ENCODE measurements at regions not wholly inside any gene's neighbourhood (a gene's known extent, or its start where the extent isn't known, plus 50 kb on each side); places are given as distances from the start of the nearest gene placed in this dataset.
"Not testable (repeated sequence)": the region's sequence is repeated elsewhere in the genome, so short reads cannot be mapped to it uniquely, and the experiment has no call there.

DNA sequence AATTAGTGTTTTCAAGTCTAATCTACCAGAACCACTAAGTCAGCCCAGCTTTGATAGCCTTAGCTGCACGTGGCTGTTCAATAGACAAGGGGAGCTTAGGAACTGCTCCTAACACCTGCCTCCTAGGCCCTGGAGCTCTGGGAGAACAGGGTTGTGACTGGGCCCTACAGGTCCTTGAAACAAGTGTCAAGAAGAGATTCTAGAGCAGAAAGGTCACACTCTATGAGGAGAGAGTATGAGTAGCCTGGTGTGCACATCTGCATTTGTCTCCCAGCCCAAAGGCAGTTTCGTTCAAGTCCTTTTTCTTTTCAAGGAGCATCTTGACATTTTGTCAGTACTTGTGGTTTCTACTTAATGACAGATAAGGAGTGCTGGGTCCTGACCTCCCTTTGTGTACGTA, 206.1 kb downstream of the PRELID2 start:
- DNase-seq (ENCODE audit: insufficient read length, low spot score) = no peak
- no peak for TF ChIP-seq POLR2A (IDR thresholded peaks at IDR 0.05; ENCODE audit: low read depth, low read length)
- FAIRE-seq = no peak

DNA sequence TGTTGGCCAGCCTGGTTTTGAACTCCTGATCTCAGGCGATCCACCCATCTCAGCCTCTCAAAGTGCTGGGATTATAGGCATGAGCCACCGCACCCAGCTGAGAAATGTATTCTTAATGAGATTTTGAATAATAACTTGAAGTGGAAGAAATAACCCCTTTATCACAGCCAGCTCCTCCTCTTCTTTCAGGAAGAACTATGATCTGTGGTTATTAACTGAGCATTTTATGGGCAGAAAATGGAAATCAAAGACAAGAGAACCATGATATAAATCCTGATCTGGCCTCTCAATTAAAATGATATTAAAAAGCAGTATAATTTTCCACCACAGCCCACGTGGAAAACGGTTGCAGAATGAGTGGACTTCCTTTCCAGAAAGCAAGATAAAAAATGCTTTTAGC, 206.6 kb downstream of the PRELID2 start:
- FAIRE-seq = no peak
- TF ChIP-seq POLR2A (IDR thresholded peaks at IDR 0.05; ENCODE audit: low read depth, low read length) = no peak
- no peak for DNase-seq (ENCODE audit: insufficient read length, low spot score)

DNA sequence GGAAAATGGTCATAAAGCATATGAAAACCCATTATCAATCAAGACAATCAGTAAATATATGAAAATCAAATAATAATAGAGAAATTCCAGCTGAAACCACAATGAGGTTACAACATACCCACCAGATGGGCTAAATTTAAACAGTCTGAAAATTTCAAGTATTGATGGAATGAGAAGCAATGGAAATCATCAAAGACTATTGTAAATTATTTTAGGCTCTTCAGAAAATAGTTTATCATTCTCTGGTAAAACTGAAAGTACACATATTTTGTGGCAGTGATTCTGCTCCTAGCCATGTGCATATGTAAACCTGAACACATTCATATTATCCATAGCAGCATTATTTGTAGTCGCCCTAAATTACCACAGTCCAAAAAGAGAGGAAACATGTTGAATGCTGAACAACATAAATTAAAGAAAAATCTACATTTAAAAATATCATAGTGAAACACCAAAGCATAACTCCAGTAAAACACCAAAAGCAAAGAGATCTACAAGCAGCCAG, 215.3 kb downstream of the PRELID2 start:
- no peak for DNase-seq (ENCODE audit: insufficient read length, low spot score)
- FAIRE-seq = no peak
- no peak for TF ChIP-seq POLR2A (IDR thresholded peaks at IDR 0.05; ENCODE audit: low read depth, low read length)

DNA sequence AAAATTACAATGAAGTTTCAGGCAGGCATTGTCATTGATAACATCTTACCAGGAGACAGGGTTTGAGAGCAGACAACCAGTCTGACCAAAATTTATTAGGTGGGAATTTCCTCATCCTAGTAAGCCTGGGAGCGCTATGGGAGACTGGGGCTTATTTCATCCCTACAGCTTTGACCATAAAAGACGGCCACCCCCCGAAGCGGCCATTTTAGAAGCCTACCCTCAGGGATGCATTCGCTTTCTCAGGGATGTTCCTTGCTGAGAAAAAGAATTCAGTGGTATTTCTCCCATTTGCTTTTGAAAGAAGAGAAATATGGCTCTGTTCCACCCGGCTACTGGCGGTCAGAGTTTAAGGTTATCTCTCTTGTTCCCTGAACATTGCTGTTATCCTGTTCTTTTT, 218.4 kb downstream of the PRELID2 start:
- FAIRE-seq; DNase-seq (ENCODE audit: insufficient read length, low spot score): not testable (repeated sequence)

DNA sequence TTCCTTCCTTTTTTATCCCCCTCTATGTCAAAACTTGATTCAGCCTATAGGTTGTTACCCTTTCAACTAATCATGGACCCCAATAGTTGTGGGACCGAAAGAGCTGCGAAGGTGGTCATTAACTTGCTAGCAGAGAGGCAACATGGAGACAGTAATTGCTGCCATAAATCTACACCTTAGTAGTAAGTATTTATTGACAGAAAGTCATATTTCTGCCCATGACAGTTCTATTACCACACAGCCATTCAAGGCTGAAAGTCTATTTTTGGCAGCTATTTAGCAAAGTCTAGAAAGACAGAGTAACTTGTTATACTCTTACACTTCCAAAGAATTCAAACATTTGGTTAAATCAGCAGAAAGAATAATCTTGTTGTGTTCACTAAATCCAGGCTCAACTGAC, 236.2 kb downstream of the PRELID2 start:
- FAIRE-seq (no peak), DNase-seq (ENCODE audit: insufficient read length, low spot score) (no peak)
- no peak for TF ChIP-seq POLR2A (IDR thresholded peaks at IDR 0.05; ENCODE audit: low read depth, low read length)

DNA sequence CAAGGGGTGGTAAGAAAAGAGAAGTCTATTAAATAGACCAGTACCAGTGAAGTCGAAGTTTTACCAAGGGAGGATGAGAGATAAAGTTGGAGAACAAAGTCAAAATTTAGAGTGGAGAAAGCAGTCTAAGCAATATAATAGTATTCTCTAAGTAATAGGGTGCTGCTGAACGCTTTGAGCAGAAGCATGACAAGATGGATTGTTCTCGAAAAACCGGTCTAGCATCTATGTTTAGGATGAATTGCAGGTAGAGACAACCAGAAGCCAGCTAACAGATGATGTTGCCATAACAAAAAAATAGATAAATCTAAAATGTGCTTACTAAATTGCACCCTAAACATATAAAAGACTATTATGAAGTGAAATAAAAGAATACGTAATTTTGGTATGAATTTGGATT, 237.0 kb downstream of the PRELID2 start:
- no peak for TF ChIP-seq POLR2A (IDR thresholded peaks at IDR 0.05; ENCODE audit: low read depth, low read length)
- FAIRE-seq (no peak), DNase-seq (ENCODE audit: insufficient read length, low spot score) (no peak)

DNA sequence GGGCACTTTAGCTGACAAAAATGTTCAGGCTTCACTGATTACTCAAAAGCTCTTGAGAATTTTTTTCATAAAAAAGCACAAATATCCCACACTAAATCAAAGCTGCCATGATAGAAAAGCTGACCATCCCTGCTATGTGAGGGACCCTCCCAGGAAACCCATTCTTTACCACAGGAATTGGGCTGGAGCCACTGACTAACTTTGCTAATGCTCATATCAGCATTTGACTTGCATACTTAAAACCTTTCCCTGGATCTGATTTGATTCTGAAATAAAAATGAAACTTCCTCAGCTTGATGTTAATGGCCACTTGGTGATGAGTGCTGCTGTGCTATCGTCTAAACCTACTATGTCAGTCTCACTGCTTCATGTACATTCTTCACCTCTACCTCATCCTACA, 243.6 kb downstream of the PRELID2 start:
- DNase-seq (ENCODE audit: insufficient read length, low spot score) (no peak), FAIRE-seq (peak; percentile 52)
- no peak for TF ChIP-seq POLR2A (IDR thresholded peaks at IDR 0.05; ENCODE audit: low read depth, low read length)

DNA sequence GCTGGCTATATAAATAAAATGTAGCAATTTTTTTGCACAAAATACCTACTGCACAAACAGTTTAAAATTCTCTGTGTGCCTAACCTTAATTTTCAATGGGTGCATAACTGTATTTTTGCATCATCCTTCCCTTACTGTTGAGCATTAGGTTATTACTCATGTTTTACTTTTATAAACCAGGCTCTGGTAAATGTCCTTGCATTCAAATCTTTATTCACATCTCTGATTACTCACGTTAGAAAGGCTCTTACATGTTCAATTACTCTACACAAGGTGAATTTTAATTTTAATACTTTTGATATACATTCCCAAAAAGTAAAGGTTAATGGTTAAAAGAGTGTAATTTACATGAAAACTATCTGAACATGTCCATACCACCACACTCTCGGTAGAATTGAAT, 246.1 kb downstream of the PRELID2 start:
- DNase-seq (ENCODE audit: insufficient read length, low spot score) (no peak), FAIRE-seq (no peak)
- no peak for TF ChIP-seq POLR2A (IDR thresholded peaks at IDR 0.05; ENCODE audit: low read depth, low read length)

DNA sequence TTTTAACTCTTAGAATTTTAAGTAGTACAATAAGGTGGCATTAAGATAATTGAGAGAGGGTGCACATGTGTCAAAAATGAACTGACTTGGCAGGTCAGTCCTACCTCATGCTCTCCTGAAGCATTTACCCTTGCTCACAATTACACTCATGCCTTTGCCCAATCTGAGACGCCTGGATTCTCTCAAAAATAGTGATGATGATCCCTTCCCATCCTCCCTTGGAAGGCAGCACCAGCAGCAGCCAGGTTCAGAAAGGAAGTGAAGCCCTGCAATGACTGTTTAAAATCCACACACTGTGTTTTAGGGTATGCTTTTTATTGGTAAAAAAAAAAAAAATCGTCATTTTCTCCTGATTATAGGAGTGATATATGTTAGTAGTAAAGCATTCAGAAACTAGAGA, 246.6 kb downstream of the PRELID2 start:
- peak; percentile 50 for FAIRE-seq
- no peak for TF ChIP-seq POLR2A (IDR thresholded peaks at IDR 0.05; ENCODE audit: low read depth, low read length)

DNA sequence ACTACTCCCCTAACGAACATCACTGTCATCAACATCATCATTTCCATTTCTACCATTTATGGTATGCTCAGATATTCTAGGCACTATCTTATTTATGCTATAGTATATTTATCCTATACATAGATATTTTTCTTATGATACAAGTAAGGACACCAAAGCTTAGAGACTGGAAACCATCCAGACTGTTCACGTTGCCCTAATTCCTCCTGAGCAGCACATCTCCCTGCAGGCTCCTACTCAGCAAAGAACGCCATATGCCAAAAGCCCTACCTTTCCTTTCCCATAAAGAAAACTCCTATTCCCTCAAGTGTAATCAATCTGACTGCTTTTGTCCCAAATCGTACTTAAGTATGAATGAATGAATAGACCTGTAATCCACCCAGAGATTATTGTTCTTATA, 247.0 kb downstream of the PRELID2 start:
- DNase-seq (ENCODE audit: insufficient read length, low spot score) (no peak), FAIRE-seq (peak; percentile 33)
- no peak for TF ChIP-seq POLR2A (IDR thresholded peaks at IDR 0.05; ENCODE audit: low read depth, low read length)

More for the DNA sequence above, 246.6 kb downstream of the PRELID2 start:
- no peak for DNase-seq (ENCODE audit: insufficient read length, low spot score)

DNA sequence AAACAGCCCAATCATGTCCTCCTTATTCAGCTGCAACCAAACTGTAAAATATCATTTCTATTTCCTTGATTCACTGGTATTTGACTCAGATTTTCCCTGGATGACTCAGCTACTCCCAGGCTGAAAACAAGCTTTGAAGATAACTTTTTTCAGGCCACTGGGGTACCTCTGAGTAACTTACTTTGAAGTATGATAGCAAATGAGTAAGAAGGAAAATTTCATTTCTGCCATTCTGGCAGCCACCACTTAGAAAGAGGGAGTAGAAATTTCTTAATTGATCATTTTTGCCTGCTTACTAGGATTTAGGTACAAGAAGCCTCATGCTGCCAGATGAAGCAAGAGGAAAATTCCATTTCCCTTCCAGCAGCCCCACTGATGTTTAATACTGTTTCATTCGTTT, 247.4 kb downstream of the PRELID2 start:
- TF ChIP-seq POLR2A (IDR thresholded peaks at IDR 0.05; ENCODE audit: low read depth, low read length) = no peak
- DNase-seq (ENCODE audit: insufficient read length, low spot score) = peak; percentile 23
- FAIRE-seq = peak; percentile 90

DNA sequence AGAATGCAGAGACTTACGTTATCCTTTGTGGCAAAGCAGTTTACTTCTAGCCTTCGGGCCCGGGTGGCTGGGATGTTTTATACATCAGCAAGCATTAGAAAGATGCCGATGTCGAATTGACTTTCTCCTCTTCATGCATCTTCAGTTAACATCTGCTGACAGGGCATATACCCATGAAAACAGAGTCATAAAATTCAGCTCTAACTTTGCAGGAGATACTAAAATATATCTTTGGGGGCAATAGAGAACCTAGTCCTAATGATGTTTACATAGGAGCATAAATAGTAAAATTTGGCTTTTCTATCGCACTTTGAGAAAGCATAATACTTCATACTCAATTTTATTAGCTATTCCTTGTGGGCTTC, 247.9 kb downstream of the PRELID2 start:
- DNase-seq (ENCODE audit: insufficient read length, low spot score) (no peak), FAIRE-seq (no peak)
- TF ChIP-seq POLR2A (IDR thresholded peaks at IDR 0.05; ENCODE audit: low read depth, low read length) = no peak

DNA sequence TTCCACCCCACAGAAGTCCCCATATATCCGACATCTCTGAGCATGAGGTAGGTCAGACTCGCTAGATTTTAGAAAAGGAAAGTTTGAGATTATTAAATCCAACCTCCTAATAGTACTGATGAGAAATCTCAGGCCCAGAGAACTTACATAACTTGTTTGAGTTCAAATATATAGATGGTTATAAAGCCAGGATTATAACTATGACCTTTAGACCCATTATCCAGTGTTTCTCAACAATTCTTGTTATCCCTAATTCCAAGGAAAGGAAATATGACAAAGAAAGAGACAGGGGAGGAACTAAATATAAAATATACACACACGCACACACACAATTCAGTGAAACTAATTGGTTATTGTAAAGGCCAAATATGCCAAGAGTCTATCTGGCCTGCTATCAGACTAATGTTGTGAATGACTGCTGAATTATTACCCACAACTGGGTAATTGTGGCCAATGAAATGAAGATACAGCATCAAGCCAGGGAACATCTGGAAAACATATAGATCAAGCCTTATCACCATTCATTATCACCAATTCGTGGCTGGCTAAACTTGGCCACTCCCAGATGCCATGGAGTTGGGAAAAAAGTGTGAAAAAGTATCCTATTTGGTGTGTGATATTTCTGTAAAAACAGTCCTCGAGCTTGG, 248.4 kb downstream of the PRELID2 start:
- no peak for TF ChIP-seq POLR2A (IDR thresholded peaks at IDR 0.05; ENCODE audit: low read depth, low read length)
- FAIRE-seq (no peak), DNase-seq (ENCODE audit: insufficient read length, low spot score) (no peak)

DNA sequence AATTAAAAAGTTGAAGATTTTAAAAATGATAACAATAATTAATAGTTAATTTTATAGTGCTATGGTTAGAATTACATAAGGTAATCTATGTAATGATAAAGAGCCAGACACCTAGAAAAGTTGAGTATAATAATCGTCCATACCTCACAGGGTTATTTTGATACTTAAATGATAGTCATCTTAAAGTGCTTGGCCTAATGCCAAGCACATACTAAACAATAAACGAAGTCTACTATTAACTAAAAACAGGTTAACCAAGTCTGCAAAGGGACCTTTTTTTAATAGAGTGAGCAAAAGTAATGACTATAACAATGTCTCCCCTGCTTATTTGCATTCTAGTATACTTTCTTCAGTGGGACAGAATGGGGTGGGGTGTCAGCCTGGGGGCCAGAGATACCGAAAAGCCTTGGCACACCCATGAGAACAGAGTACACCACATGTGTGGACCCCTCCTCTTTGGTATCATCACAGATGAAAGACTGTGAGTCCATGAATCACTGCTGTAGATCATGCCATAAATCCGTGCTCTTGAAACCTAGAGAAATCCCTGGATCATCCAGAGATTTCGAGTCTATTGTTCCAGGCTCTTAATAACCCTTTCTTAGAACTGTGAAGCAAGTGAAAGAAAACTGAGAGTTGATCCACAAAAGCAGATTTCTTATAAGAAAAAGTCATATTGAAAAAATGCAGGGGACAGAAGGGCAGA, 249.5 kb downstream of the PRELID2 start:
- TF ChIP-seq POLR2A (IDR thresholded peaks at IDR 0.05; ENCODE audit: low read depth, low read length) = no peak
- FAIRE-seq = no peak
- DNase-seq (ENCODE audit: insufficient read length, low spot score) = no peak

DNA sequence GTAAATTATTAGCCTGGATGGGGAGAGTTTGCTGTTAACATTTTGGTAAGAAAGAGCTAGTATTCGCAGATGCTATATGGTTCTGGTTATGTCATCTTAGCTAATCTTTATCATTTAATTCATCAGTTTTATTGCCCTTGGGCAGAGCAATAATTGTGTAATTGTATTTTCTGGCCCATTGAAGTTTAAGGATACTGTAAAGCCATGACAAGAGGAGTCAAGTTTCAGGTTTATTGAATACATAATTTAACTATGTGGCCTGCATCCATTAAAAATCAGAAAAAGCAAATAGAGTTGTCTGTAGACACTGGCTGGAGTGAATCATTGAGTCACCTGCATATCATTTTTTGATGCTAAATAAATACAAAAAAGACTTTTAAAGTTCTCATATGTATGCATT, 255.8 kb downstream of the PRELID2 start:
- TF ChIP-seq POLR2A (IDR thresholded peaks at IDR 0.05; ENCODE audit: low read depth, low read length) = no peak
- DNase-seq (ENCODE audit: insufficient read length, low spot score) = no peak
- FAIRE-seq = no peak

Measured in H54 (cell line).